Muscle of leg (tissue), 3 donors: ENCODE measurements at regions not wholly inside any gene's neighbourhood (a gene's known extent, or its start where the extent isn't known, plus 50 kb on each side); places are given as distances from the start of the nearest gene placed in this dataset.
A peak's percentile ranks its signal among the peaks of the same experiment; 100 is the strongest.
"Not testable (repeated sequence)": the region's sequence is repeated elsewhere in the genome, so short reads cannot be mapped to it uniquely, and the experiment has no call there.

ENCODE experiments used
- DNase-seq: peaks from one replicate; pipeline ENCODE4 v3.0.0; 2013
- H3K27ac ChIP-seq: one replicate; pipeline ENCODE4 v1.5.1; 2013; ENCODE audit warnings: mild to moderate bottlenecking, low read length, control low read depth
- H3K27me3 ChIP-seq: one replicate; pipeline ENCODE4 v1.6.1; 2013; ENCODE audit warnings: low read length; ENCODE audit not compliant: control insufficient read depth, insufficient read depth
- H3K36me3 ChIP-seq: one replicate; pipeline ENCODE4 v1.6.1; 2013; ENCODE audit warnings: low read length; ENCODE audit not compliant: control insufficient read depth, insufficient read depth
- H3K4me1 ChIP-seq: one replicate; pipeline ENCODE4 v1.6.1; 2013; ENCODE audit warnings: low read length; ENCODE audit not compliant: control insufficient read depth, insufficient read depth
- H3K4me3 ChIP-seq: one replicate; pipeline ENCODE4 v1.5.1; 2013; ENCODE audit warnings: low read length, control low read depth
- H3K9me3 ChIP-seq: replicated peaks from 2 replicates; pipeline ENCODE4 v1.6.1; 2013; ENCODE audit warnings: low read depth, low read length; ENCODE audit not compliant: control insufficient read depth
- WGBS: methylation state at CpG from one replicate; pipeline ENCODE4 v1.1.5; 2013; ENCODE audit warnings: missing lambda C conversion rate; ENCODE audit not compliant: insufficient coverage; 5-methylcytosine and 5-hydroxymethylcytosine counted together

GRCh38 chr5:91820874-91821273 is 437.8 kb upstream of the ARRDC3 start:
- H3K27ac ChIP-seq = no peak overlapping the region
- no peaks in the 10 kb centered on the region for H3K36me3 ChIP-seq
- no peaks in the 10 kb centered on the region for H3K9me3 ChIP-seq
- H3K4me3 ChIP-seq = no peak overlapping the region
- H3K4me1 ChIP-seq = no peaks in the 10 kb centered on the region
- DNase-seq = no peak
- H3K27me3 ChIP-seq = no peaks in the 10 kb centered on the region

DNA sequence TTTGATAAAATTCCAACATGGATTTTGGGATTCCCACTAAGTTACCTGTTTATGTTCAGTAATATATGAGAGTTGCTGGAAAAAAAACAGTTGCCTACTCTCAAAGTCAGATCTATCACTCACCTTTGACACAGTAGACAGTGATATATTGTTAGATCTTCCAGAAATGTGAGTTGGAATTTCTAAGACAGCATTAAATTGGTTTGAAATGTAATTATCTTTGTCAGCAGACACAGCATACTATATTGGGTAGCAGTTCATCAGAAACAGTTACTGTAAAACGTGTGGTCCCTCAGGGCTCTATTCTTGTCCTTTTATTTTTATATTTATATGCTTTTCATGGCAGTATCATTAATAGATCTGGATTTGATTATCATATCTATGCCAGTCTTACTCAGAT is 433.6 kb upstream of the ARRDC3 start:
- H3K9me3 ChIP-seq = no peaks in the 10 kb centered on the region
- no peaks in the 10 kb centered on the region for H3K27me3 ChIP-seq
- H3K4me3 ChIP-seq = no peak overlapping the region
- no peak overlapping the region for H3K27ac ChIP-seq
- WGBS = no CpG with 5 or more reads among the region's 1 CpG
- no peaks in the 10 kb centered on the region for H3K36me3 ChIP-seq
- DNase-seq = no peak
- H3K4me1 ChIP-seq = no peaks in the 10 kb centered on the region

DNA sequence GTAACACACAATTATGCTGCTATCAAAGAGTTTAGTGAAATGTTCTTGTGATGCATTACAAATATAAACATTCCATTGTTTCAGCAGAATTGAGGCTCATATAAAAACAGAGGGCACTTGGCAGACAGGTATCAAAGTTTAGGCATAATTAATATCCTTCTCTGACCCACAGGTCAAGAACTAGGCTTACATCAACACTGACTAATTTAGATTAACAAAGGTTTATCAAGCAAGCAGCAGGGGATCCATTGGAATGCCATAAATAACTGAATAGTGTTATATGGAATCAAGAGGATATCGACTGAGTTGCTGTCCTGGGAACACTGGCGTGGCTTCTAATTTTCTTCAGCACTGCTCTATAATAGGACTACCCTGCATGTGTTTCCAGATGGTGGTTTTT is 414.5 kb upstream of the ARRDC3 start:
- no peaks in the 10 kb centered on the region for H3K4me1 ChIP-seq
- H3K4me3 ChIP-seq = no peak overlapping the region
- peaks cover 7% of the 10 kb centered on the region for H3K9me3 ChIP-seq
- no peak overlapping the region for H3K27ac ChIP-seq
- WGBS = 40% methylated on average over 1 of the region's 2 CpGs
- no peak for DNase-seq
- no peaks in the 10 kb centered on the region for H3K27me3 ChIP-seq
- no peaks in the 10 kb centered on the region for H3K36me3 ChIP-seq

DNA sequence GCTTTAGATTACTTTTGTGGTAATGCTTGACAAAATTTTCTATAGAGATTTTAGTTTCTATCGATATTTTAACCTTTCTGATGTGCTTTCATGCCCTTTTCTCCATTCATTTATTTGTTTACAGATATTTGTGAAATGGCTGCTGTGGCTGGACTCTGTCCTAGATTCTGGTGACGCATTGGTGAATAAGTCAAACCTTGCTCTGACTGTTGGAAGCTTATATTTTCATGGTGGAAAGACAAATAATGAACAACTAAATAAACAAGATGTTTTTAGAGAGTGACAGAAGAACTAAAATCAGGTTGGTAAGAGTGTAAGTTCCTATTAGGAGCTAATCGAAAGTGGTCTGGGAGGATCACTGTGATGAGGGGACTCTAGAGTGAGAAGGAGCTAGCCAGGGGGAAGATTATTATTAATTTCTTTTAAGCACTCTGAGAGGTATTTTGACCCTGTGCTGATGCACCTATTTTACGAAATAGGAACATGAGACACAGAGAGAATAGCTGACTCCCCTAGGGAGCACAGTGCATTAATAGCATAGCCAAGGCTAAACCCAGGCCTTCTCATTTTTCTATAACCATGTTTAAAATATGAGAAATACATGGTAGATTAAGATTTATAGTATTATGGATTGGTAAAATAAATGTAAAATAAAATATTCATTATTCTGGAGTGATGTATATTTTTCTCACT is 411.9 kb upstream of the ARRDC3 start:
- DNase-seq = no peak
- no peaks in the 10 kb centered on the region for H3K36me3 ChIP-seq
- H3K4me3 ChIP-seq = no peak overlapping the region
- no peaks in the 10 kb centered on the region for H3K27me3 ChIP-seq
- H3K9me3 ChIP-seq = no peaks in the 10 kb centered on the region
- no peaks in the 10 kb centered on the region for H3K4me1 ChIP-seq
- WGBS = 80% methylated on average over 1 of the region's 4 CpGs
- no peak overlapping the region for H3K27ac ChIP-seq

DNA sequence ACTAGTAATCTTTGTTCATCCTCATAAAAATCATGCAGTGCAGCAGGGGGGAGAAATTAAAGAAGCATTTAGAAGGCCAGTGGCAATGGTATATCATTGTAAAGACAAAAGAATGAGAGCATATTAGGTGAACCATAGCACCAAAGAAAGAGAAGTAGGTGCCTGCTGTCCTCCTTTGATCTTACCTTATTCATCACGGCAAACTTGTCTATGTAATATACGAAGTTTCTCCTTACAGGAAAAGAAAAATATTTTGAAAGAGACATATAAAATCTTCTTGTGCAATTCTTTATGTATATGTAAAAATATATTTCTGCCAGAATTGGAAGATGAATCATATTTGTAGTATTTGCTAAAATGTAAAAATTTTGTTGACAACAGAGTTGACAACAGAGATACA is 411.3 kb upstream of the ARRDC3 start:
- Histone ChIP-seq H3K4me1 (no peaks in the 10 kb centered on the region), H3K4me3 (no peak overlapping the region), H3K36me3 (no peaks in the 10 kb centered on the region), H3K9me3 (no peaks in the 10 kb centered on the region), H3K27me3 (no peaks in the 10 kb centered on the region), H3K27ac (no peak overlapping the region)
- WGBS = no CpG with 5 or more reads among the region's 2 CpGs
- no peak for DNase-seq

DNA sequence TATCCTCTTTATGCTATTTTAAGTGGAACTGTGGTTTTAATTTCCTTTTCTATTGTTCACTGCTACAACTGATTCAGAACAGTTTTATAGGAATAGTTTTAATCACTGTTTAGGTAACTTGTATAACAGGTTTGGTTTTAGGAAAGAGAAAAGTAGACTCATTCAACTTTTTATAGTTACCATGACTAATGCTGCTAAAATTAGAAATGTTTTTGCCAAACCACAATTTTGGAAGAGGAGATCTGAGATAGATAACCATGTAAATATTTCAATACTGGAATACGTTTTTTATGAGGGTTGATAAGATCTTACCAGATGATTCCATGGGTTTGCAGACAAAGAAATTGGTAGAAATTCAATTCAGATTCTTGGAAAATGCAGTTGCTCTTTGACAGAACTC is 404.6 kb upstream of the ARRDC3 start:
- H3K4me3 ChIP-seq = no peak overlapping the region
- WGBS = no CpG with 5 or more reads among the region's 1 CpG

GRCh38 chr5:91777671-91778070 is 394.6 kb upstream of the ARRDC3 start:
- no peaks in the 10 kb centered on the region for H3K27me3 ChIP-seq
- WGBS = no CpG with 5 or more reads among the region's 2 CpGs
- H3K9me3 ChIP-seq = no peaks in the 10 kb centered on the region
- DNase-seq = peak; percentile 67
- no peak overlapping the region for H3K4me3 ChIP-seq
- H3K4me1 ChIP-seq = no peaks in the 10 kb centered on the region
- H3K36me3 ChIP-seq = no peaks in the 10 kb centered on the region
- no peak overlapping the region for H3K27ac ChIP-seq

More for the DNA sequence above, 404.6 kb upstream of the ARRDC3 start:
- H3K9me3 ChIP-seq = no peaks in the 10 kb centered on the region
- DNase-seq = no peak
- no peaks in the 10 kb centered on the region for H3K4me1 ChIP-seq
- no peaks in the 10 kb centered on the region for H3K36me3 ChIP-seq
- H3K27ac ChIP-seq = no peak overlapping the region
- no peaks in the 10 kb centered on the region for H3K27me3 ChIP-seq

- no peaks in the 10 kb centered on the region for H3K9me3 ChIP-seq
- no peaks in the 10 kb centered on the region for H3K36me3 ChIP-seq
- no peak for DNase-seq
- WGBS = no CpG with 5 or more reads among the region's 2 CpGs
- no peak overlapping the region for H3K27ac ChIP-seq
- H3K4me1 ChIP-seq = no peaks in the 10 kb centered on the region
- no peaks in the 10 kb centered on the region for H3K27me3 ChIP-seq
- no peak overlapping the region for H3K4me3 ChIP-seq
Observed at GRCh38 chr5:91776249-91776648, 393.1 kb upstream of the ARRDC3 start.

DNA sequence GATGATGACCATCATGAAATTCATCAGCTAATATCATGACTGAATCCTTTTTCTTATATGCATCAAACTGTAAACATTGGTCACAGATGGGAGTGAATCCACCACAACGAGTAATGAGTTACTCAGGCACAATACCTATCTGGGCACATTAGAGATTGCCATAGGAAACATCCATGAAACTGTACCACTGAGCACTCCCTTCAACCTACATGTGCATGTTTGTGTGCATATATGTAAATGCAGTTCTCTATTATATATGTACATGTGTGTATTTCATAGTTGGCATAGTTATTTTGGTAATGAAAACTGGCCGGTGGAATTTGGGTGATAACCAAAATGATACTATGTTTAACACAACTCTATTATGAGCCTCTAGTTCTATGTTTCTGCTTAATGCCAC is 387.3 kb upstream of the ARRDC3 start:
- Histone ChIP-seq H3K27ac (no peak overlapping the region), H3K27me3 (no peaks in the 10 kb centered on the region), H3K9me3 (no peaks in the 10 kb centered on the region), H3K4me1 (no peaks in the 10 kb centered on the region), H3K4me3 (no peak overlapping the region), H3K36me3 (no peaks in the 10 kb centered on the region)
- no peak for DNase-seq
- WGBS = no CpG with 5 or more reads among the region's 2 CpGs

GRCh38 chr5:91757383-91757782 is 374.3 kb upstream of the ARRDC3 start:
- not testable (repeated sequence) for H3K27ac ChIP-seq, H3K27me3 ChIP-seq, H3K4me3 ChIP-seq, H3K9me3 ChIP-seq, H3K4me1 ChIP-seq, H3K36me3 ChIP-seq, DNase-seq
- 100% methylated on average over 1 of the region's 4 CpGs for WGBS

DNA sequence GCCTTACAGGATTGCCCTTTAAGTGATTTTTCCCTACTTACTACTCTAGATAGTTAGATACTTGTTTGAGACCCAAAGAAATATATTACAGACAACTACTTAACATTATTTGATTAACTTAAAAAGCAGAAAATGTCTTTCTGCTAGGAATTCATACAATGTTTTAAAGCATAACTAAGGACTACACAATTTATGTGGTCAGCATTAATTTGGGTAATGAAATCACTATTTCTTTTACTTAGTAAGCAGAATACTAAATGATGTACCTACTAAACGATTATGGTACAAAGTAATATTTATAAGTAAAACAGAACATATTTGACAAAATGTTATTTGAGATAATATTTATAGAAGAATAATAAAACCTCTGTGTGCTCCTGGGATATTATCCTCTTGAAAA is 371.9 kb upstream of the ARRDC3 start:
- no CpG with 5 or more reads among the region's 1 CpG for WGBS
- no peak overlapping the region for H3K4me3 ChIP-seq
- no peaks in the 10 kb centered on the region for H3K9me3 ChIP-seq
- H3K27me3 ChIP-seq = no peaks in the 10 kb centered on the region
- no peak for DNase-seq
- no peaks in the 10 kb centered on the region for H3K4me1 ChIP-seq
- no peak overlapping the region for H3K27ac ChIP-seq
- H3K36me3 ChIP-seq = no peaks in the 10 kb centered on the region
